Sigmoid colon (tissue), 6 donors: ENCODE measurements at regions not wholly inside any gene's neighbourhood (a gene's known extent, or its start where the extent isn't known, plus 50 kb on each side); places are given as distances from the start of the nearest gene placed in this dataset.

Source experiments
- DNase-seq: peaks from one replicate; pipeline ENCODE4 v3.0.0-alpha.2; 2019
- H3K27ac ChIP-seq, 4 donors: fragments of 200-600 bp; sonication (generic); one replicate each; pipeline ENCODE4 v1.5.1; 2016 to 2019; ENCODE audit warnings: mild to moderate bottlenecking in 1 of 4
- H3K27me3 ChIP-seq, 3 donors: fragments of 200-600 bp; sonication (generic); one replicate each; pipeline ENCODE4 v1.5.1; 2019; ENCODE audit warnings: mild to moderate bottlenecking in 1 of 3
- H3K36me3 ChIP-seq, 4 donors: fragments of 200-600 bp; sonication (generic); one replicate each; pipeline ENCODE4 v1.5.1; 2016 to 2019
- H3K4me1 ChIP-seq, 4 donors: fragments of 200-600 bp; sonication (generic); one replicate each; pipeline ENCODE4 v1.5.1; 2017 to 2019
- H3K4me3 ChIP-seq, 4 donors: fragments of 200-600 bp; sonication (generic); one replicate each; pipeline ENCODE4 v1.5.1; 2017 to 2019; ENCODE audit warnings: mild to moderate bottlenecking in 2 of 4, moderate library complexity in 1 of 4
- H3K9me3 ChIP-seq, 4 donors: fragments of 200-600 bp in 3 of 4; sonication (generic) in 3 of 4; one replicate each; pipeline versions ENCODE4 v1.5.1 to v1.6.1; 2013 to 2019
- EP300 ChIP-seq, 4 donors: sonication (generic); formaldehyde crosslinking; IDR thresholded peaks; one replicate each; pipeline ENCODE4 v1.6.1; 2017; ENCODE audit warnings: antibody characterized with exemption in 4 of 4
- POLR2A ChIP-seq, 2 donors: fragments of 450-650 bp; IDR thresholded peaks; one replicate each; pipeline ENCODE4 v1.6.1; 2016; ENCODE audit warnings: antibody characterized with exemption in 2 of 2, mild to moderate bottlenecking in 2 of 2, moderate library complexity in 2 of 2
- POLR2AphosphoS5 ChIP-seq, 4 donors: sonication (generic); formaldehyde crosslinking; IDR thresholded peaks; one replicate each; pipeline ENCODE4 v1.6.1; 2017; ENCODE audit warnings: antibody characterized with exemption in 4 of 4
- WGBS, 2 donors: extraction: QIAGEN DNeasy Blood & Tissue Kit; methylation state at CpG; one replicate each; pipeline ENCODE4 v1.1.7; 2013; 5-methylcytosine and 5-hydroxymethylcytosine counted together
- intact Hi-C: fragments of 100-400 bp; cut with DNase I; formaldehyde crosslinking; loops from one replicate; pipeline ENCODE4 v1.15.1; 2023
- TF ChIP-seq, protein P1 (sequence below), 4 experiments: fragments of 450-650 bp in 3 of 4; fragments of 200-600 bp in 1 of 4; IDR thresholded peaks; one replicate each; pipeline ENCODE4 v1.5.1; 2016 to 2019; ENCODE audit warnings: antibody characterized with exemption in 4 of 4, mild to moderate bottlenecking in 3 of 4, moderate library complexity in 2 of 4
- donor health status: healthy with polysubstance abuse.
- donor health status: healthy.

DNA sequence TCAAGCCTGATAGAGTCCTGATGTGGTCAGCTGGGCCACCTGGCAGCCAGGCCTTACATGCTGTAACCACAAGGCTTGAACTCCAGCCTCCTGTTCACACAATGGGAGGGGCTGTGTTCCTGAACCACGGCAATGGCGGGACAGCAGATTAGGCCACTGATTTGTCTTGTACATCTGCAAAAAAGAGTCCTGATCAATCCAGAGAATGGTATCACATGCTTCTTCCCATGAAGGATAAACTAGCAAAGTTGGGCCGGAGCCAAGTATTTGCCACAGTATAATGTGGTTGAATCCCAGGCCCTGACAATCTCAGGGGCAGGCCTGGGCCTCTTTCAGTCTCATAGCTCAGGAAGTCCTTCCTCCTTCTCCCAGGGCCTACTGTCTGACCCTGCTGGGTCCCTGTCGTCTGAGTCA, 2182.5 kb upstream of the AGA start:
- Histone ChIP-seq H3K4me3 (no peak overlapping the region), H3K36me3 (no peaks in the 10 kb centered on the region), H3K27me3 (no peaks in the 10 kb centered on the region), H3K9me3 (no peaks in the 10 kb centered on the region), H3K27ac (no peak overlapping the region), H3K4me1 (no peaks in the 10 kb centered on the region)
- TF ChIP-seq, protein P1, sequence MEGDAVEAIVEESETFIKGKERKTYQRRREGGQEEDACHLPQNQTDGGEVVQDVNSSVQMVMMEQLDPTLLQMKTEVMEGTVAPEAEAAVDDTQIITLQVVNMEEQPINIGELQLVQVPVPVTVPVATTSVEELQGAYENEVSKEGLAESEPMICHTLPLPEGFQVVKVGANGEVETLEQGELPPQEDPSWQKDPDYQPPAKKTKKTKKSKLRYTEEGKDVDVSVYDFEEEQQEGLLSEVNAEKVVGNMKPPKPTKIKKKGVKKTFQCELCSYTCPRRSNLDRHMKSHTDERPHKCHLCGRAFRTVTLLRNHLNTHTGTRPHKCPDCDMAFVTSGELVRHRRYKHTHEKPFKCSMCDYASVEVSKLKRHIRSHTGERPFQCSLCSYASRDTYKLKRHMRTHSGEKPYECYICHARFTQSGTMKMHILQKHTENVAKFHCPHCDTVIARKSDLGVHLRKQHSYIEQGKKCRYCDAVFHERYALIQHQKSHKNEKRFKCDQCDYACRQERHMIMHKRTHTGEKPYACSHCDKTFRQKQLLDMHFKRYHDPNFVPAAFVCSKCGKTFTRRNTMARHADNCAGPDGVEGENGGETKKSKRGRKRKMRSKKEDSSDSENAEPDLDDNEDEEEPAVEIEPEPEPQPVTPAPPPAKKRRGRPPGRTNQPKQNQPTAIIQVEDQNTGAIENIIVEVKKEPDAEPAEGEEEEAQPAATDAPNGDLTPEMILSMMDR (IDR thresholded peaks at IDR 0.05): no peak
- TF ChIP-seq POLR2A (IDR thresholded peaks at IDR 0.05): no peak
- TF ChIP-seq EP300 (IDR thresholded peaks at IDR 0.05): no peak
- no peak for TF ChIP-seq POLR2AphosphoS5 (IDR thresholded peaks at IDR 0.05)
- intact Hi-C loops: no loop called here
- 67 to 69% methylated on average over 4 of the region's 4 CpGs for WGBS, 2 donors
- DNase-seq: no peak

DNA sequence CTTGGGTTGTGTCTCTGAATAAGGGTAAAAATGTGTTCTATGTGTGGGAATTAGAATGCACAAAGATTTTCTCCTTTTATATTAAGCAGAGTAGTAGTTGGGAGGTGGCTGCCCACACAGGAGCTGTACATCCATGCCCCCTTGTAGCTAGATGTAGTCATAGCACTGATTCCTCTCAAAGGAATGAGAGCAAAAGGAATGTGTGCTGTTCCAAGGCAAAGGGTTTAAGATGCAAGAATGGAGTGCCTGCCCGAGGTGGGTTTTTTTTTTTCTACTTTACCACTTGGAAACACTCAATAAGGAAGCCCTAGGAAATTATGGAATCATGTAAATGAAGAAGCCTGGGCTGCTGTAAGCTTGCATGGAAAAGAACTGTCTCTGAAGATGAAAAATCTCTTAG, 2183.2 kb upstream of the AGA start:
- WGBS, 2 donors: 53 to 78% methylated on average over 1 of the region's 1 CpG
- H3K27ac ChIP-seq: no peak overlapping the region
- no peaks in the 10 kb centered on the region for H3K9me3 ChIP-seq
- H3K27me3 ChIP-seq: no peaks in the 10 kb centered on the region
- TF ChIP-seq, protein P1 (IDR thresholded peaks at IDR 0.05): no peak
- TF ChIP-seq EP300 (IDR thresholded peaks at IDR 0.05): no peak
- no peak for TF ChIP-seq POLR2AphosphoS5 (IDR thresholded peaks at IDR 0.05)
- TF ChIP-seq POLR2A (IDR thresholded peaks at IDR 0.05): no peak
- intact Hi-C loops: no loop called here
- no peak for DNase-seq
- no peak overlapping the region for H3K4me3 ChIP-seq
- no peaks in the 10 kb centered on the region for H3K4me1 ChIP-seq
- H3K36me3 ChIP-seq: no peaks in the 10 kb centered on the region

DNA sequence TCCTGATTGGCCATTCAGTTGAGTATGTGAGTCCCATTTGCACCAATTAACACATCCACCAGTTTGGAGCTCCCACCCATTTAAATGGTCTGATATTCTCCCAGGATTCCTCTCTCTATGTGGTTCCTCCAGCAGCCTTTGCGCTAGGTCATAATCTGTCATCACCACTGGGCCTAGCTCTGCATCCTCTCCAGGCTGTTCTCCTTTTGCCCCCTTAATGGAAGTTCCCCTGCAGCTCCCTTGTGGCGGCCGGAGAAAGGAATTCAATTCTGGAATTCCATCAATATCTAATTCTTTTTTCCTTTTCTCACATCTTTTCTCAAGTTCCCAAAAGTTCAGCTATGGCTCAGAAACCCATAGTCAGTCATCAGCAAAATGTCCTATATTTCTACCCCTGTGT, 2184.4 kb upstream of the AGA start:
- DNase-seq: no peak
- no peak overlapping the region for H3K27ac ChIP-seq
- H3K4me1 ChIP-seq: no peaks in the 10 kb centered on the region
- WGBS, 2 donors: 69 to 84% methylated on average over 3 of the region's 3 CpGs
- no peak overlapping the region for H3K4me3 ChIP-seq
- no peaks in the 10 kb centered on the region for H3K36me3 ChIP-seq
- H3K9me3 ChIP-seq: no peaks in the 10 kb centered on the region
- no peaks in the 10 kb centered on the region for H3K27me3 ChIP-seq
- intact Hi-C loops: no loop called here
- no peak for TF ChIP-seq POLR2AphosphoS5 (IDR thresholded peaks at IDR 0.05)
- TF ChIP-seq, protein P1 (IDR thresholded peaks at IDR 0.05): no peak
- TF ChIP-seq EP300 (IDR thresholded peaks at IDR 0.05): no peak
- TF ChIP-seq POLR2A (IDR thresholded peaks at IDR 0.05): no peak

DNA sequence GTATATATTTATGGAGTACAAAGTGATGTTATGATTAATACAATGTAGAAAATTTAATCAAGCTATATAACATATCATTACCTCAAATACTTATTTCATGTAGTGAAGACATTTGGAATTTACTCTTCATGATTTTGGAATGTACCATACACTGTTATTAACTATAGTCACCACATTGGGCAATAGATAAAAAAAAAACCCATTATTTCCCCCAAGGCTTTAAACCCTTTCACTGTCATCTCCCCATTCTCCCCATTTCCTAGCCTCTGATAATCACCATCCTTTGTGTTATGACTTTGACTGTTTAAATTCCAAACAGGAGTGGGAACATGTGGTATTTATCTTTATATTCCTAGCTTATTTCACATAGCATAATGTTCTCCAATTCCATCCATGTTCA, 2189.1 kb upstream of the AGA start:
- Histone ChIP-seq H3K4me3 (no peak overlapping the region), H3K27ac (no peak overlapping the region), H3K27me3 (no peaks in the 10 kb centered on the region), H3K36me3 (no peaks in the 10 kb centered on the region), H3K9me3 (no peaks in the 10 kb centered on the region), H3K4me1 (no peaks in the 10 kb centered on the region)
- no peak for DNase-seq
- TF ChIP-seq POLR2A (IDR thresholded peaks at IDR 0.05) (no peak), POLR2AphosphoS5 (IDR thresholded peaks at IDR 0.05) (no peak), EP300 (IDR thresholded peaks at IDR 0.05) (no peak)
- TF ChIP-seq, protein P1 (IDR thresholded peaks at IDR 0.05): no peak
- intact Hi-C loops: no loop called here

DNA sequence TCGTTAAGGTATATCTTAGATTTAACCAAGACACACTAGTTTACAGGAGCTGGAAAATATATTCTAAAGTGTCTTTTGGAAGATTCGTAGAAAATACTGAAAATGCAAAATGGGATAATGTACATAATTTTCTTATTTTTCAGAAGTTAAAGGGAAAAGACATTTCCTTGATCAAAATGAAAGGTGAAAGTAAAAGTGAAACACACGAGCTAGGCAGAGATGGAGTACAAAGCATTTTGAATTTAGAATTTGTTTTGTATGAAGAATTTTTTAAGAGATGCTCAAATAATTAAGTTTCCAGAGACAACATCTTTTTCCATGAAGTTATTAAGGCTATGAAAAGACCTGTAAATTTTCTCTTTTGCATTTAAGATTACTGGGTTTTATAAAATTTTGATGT, 2192.6 kb upstream of the AGA start:
- Histone ChIP-seq H3K27me3 (no peaks in the 10 kb centered on the region), H3K36me3 (no peaks in the 10 kb centered on the region), H3K27ac (no peak overlapping the region), H3K4me3 (no peak overlapping the region), H3K4me1 (no peaks in the 10 kb centered on the region), H3K9me3 (no peaks in the 10 kb centered on the region)
- WGBS, 2 donors: 45 to 59% methylated on average over 3 of the region's 3 CpGs
- intact Hi-C loops: no loop called here
- no peak for DNase-seq
- TF ChIP-seq EP300 (IDR thresholded peaks at IDR 0.05) (no peak), POLR2A (IDR thresholded peaks at IDR 0.05) (no peak), POLR2AphosphoS5 (IDR thresholded peaks at IDR 0.05) (no peak)
- TF ChIP-seq, protein P1 (IDR thresholded peaks at IDR 0.05): no peak
